AG09319 (cell line): ENCODE measurements at regions not wholly inside any gene's neighbourhood (a gene's known extent, or its start where the extent isn't known, plus 50 kb on each side); places are given as distances from the start of the nearest gene placed in this dataset.

ENCODE experiments used
- DNase-seq: peaks from one replicate; pipeline ENCODE4 v3.0.0-alpha.2; 2010; ENCODE audit warnings: low read depth; ENCODE audit errors: extremely low read depth
- CTCF ChIP-seq: IDR thresholded peaks from 2 replicates; pipeline ENCODE4 v1.5.1; 2011; ENCODE audit warnings: low read depth, mild to moderate bottlenecking, inconsistent platforms, low read length, moderate library complexity

DNA sequence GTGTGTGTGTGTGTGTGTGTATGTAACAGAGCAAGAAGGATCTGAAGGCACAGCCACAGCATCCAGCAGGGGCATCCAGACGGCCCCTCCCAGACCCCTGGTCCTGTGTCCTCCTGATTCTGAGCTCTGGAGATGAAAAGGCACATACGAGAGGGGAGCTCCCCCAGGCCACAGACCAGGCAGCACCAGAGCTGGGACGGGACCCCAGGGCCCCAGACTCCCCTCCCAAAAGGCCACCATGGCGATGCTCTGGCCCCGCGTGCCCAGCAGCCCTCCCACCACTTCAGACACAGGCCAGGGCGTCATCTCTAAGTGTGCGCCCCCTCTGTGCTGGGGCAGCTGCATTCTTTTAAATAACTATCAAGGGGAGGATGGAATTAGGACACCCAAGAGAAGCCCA lies 245.8 kb downstream of the MATN1 start:
- DNase-seq, result no peak
- TF ChIP-seq CTCF, result no peak

GRCh38 chr1:30476911-30477459 lies 246.4 kb downstream of the MATN1 start:
- DNase-seq, result no peak

DNA sequence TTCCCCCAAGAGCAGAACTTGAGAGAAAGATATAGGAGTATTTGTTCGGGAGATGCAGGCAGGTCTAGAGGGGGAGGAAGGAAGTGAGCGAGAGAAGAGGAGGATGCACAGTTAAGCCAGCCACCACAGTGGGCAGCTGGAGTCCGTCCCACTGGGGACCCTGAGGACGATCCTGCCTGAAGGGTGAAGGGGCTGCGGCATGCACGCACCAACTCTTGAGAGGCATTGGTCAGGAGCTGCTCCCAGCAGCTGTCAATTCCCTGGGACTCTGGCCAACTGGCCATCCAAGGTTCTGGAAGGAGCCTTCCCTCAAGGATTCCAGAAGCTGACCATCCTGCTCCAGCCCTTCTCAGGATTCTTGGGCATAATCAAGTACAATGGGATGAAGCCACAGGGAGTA lies 246.9 kb downstream of the MATN1 start:
- TF ChIP-seq CTCF, result no peak
- DNase-seq, result no peak

More at GRCh38 chr1:30476911-30477459, 246.4 kb downstream of the MATN1 start:
- no peak for TF ChIP-seq CTCF

DNA sequence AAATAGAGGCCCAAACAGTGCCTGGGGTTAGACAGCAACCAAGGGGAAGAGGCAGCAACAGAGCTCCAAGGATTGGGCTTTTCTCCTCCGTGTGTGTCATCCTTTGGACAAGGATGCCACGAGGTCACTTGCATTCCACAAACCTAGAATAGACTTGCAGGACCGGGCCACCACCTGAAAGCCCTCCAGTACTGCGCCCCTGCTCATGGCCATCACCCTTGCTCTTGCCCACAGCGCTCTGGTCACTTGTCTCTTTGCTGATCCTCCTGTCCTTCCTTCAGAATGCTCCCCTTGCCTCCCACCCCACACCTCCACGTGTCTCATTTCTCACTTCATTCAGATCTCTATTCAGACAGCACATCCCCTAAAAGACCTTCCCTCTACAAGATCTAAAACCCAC lies 247.4 kb downstream of the MATN1 start:
- TF ChIP-seq CTCF, result no peak
- DNase-seq, result no peak

DNA sequence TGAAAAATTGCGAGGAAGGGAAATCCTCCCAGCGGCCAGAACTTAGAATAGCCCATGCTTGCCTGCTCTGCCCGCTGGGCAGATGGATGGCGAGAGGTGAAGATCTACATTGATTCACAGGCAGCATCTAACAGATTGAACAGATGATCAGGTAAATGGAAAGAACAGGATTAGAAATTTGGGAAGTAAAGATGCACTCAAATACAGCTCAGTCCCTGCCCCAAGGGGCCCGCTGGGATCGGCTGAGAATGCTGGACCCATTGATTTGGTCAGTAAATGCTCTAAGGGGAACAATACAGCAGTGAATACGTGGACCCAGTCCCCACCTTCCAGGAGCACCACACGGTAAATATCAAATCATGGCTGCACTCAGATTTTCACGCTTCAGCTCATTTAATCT lies 248.2 kb downstream of the MATN1 start:
- no peak for DNase-seq
- TF ChIP-seq CTCF, result no peak

DNA sequence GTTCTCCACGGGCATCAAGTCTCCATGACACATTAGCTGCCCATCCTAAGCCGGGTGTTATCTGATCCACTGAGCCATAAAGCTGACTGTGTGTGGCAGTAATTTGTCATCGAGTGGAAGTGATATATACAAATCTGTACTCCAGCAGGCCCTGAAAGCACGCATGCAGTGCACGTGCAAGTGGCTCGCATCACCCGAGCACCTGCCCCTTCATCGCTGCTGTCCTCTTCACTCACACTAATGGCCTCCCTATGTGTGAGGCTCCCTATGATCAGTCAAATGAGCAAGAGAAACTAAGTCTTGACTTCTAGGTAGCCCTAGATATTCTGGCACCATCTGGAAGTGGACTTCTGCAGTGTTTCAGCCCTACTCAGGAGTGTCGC lies 248.6 kb downstream of the MATN1 start:
- DNase-seq, result no peak
- no peak for TF ChIP-seq CTCF

DNA sequence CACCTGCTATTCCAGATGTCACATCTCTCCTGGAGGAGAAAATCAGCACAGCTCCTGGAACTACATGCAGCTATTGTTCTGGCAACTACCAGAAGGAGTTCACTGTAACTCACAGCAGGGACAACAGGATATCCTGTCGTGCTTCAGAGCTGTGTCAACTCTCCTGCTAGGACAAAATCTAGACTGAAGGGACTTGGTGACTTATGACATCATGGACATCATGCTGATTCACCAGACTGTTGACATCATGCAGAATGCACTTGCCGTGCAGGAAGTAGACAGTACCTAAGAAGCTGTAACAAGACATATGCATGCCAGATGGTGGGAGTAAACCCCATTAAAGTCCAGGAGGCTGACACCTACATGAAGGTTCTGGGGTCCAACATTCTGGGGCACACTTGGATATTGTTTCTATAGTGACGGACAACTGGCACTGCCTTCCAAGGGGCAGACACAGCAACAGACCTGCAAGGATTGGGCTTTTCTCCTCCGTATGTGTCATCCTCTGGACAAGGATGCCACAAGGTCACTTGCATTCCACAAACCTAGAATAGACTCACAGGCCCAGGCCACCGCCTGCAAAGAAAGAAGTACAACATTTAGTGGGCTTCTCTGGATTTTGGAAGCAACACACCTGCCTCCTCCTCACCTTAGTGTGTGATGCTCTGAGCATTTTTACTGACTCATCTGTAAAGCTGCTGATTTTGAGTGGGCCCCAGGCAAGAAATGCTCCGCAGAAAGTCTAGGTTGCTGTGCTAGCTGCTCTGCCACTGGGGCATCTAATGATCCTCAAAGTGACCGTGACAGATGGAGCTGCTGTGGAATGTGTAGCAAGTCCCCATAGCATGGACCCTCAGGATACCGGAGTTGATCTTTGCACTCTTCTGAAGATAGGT lies 249.2 kb downstream of the MATN1 start:
- DNase-seq, result no peak
- TF ChIP-seq CTCF, result no peak
